ENCODE measurements at regions not wholly inside any gene's neighbourhood (a gene's known extent, or its start where the extent isn't known, plus 50 kb on each side); places are given as distances from the start of the nearest gene placed in this dataset.

DNA sequence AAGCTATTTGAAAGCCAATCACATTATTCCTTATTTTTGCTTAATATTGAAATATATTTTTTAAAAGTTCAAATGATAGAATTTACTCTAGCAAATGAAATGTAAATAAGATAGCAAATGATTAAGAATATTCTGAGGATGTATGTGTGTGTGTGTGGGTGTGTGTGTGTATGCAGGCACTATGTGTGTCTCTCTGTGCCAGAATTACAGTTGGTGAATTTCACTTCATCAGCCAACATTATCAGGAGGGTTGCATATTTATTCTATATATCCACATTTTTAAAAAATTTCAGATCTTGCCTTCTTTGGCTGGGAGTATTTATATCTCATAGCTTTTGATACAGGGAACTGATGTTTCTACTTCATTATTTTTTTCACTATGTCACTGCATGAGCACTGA, 274.9 kb upstream of the SOX5 start:
- TF ChIP-seq POLR2AphosphoS5 (IDR thresholded peaks at IDR 0.05), result no peak
- TF ChIP-seq POLR2A (IDR thresholded peaks at IDR 0.05), result no peak

Measured in breast epithelium (tissue), 3 donors.